ENCODE measurements at regions not wholly inside any gene's neighbourhood (a gene's known extent, or its start where the extent isn't known, plus 50 kb on each side); places are given as distances from the start of the nearest gene placed in this dataset.

DNA sequence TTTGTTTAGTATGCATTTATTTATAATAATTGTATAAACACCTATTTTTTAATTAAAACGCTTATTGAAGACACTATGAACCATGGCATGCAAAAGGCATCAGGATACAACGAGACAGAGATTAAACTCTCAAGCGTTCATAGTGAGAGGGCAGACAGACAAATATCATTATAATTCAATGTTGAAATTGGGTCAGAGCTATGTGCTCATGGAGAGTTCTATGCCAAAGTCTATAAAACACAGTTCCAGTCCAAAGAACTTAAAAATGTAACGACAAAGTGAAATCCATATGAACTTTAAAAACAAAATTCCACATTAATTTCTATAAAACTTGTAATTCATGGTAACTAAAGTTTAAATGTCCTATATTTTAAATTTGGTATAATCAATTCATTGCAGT is 724.0 kb downstream of the LTN1 start:
- Mint-ChIP-seq H3K4me1 (no peaks in the 10 kb centered on the region), H3K9me3 (no peaks in the 10 kb centered on the region), H3K27ac (no peak overlapping the region), H3K4me3 (no peak overlapping the region), H3K36me3 (no peaks in the 10 kb centered on the region), H3K27me3 (ENCODE audit: low read depth) (no peaks in the 10 kb centered on the region)
- ChIA-PET CTCF (no interaction called here), POLR2A (no interaction called here)
- DNase-seq (ENCODE audit: low spot score) (no peak), ATAC-seq (no peak)
- TF ChIP-seq, protein P1, sequence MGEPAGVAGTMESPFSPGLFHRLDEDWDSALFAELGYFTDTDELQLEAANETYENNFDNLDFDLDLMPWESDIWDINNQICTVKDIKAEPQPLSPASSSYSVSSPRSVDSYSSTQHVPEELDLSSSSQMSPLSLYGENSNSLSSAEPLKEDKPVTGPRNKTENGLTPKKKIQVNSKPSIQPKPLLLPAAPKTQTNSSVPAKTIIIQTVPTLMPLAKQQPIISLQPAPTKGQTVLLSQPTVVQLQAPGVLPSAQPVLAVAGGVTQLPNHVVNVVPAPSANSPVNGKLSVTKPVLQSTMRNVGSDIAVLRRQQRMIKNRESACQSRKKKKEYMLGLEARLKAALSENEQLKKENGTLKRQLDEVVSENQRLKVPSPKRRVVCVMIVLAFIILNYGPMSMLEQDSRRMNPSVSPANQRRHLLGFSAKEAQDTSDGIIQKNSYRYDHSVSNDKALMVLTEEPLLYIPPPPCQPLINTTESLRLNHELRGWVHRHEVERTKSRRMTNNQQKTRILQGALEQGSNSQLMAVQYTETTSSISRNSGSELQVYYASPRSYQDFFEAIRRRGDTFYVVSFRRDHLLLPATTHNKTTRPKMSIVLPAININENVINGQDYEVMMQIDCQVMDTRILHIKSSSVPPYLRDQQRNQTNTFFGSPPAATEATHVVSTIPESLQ (CRISPR knock-in tag; IDR thresholded peaks at IDR 0.05) = no peak
- TF ChIP-seq ZNF138 (CRISPR knock-in tag; conservative IDR thresholded peaks at IDR 0.05) (no peak), ATF1 (CRISPR knock-in tag; IDR thresholded peaks at IDR 0.05) (no peak), ETV6 (CRISPR knock-in tag; IDR thresholded peaks at IDR 0.05) (no peak)

DNA sequence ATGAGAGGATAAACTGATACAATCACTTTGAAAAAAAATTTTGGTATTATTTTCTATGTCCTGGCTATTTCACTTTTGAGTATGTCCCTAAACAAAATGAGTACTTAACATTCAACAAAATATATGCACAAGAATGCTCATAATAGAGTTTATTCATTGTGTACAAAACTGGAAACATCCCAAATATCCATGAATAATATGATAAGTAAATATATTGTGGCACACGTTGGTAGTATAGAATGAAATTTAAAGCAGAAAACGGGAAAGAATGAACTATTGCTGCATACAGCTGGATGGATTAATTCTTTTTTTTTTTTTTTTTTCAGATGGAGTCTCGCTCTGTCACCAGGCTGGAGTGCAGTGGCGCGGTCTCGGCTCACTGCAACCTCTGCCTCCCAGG is 725.2 kb downstream of the LTN1 start:
- no peaks in the 10 kb centered on the region for H3K9me3 Mint-ChIP-seq
- CTCF ChIA-PET = no interaction called here
- no peak for TF ChIP-seq CBFB (CRISPR knock-in tag; IDR thresholded peaks at IDR 0.05; ENCODE audit: low read depth)
- TF ChIP-seq, protein P2, sequence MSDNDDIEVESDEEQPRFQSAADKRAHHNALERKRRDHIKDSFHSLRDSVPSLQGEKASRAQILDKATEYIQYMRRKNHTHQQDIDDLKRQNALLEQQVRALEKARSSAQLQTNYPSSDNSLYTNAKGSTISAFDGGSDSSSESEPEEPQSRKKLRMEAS (CRISPR knock-in tag; IDR thresholded peaks at IDR 0.05) = no peak
- TF ChIP-seq ZNF121 (CRISPR knock-in tag; IDR thresholded peaks at IDR 0.05) = no peak
- TF ChIP-seq, protein P3, sequence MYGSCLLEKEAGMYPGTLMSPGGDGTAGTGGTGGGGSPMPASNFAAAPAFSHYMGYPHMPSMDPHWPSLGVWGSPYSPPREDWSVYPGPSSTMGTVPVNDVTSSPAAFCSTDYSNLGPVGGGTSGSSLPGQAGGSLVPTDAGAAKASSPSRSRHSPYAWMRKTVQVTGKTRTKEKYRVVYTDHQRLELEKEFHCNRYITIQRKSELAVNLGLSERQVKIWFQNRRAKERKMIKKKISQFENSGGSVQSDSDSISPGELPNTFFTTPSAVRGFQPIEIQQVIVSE (CRISPR knock-in tag; IDR thresholded peaks at IDR 0.05; ENCODE audit: borderline replicate concordance) = no peak
- TF ChIP-seq, protein P4, sequence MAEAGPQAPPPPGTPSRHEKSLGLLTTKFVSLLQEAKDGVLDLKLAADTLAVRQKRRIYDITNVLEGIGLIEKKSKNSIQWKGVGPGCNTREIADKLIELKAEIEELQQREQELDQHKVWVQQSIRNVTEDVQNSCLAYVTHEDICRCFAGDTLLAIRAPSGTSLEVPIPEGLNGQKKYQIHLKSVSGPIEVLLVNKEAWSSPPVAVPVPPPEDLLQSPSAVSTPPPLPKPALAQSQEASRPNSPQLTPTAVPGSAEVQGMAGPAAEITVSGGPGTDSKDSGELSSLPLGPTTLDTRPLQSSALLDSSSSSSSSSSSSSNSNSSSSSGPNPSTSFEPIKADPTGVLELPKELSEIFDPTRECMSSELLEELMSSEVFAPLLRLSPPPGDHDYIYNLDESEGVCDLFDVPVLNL (CRISPR knock-in tag; IDR thresholded peaks at IDR 0.05; ENCODE audit: borderline replicate concordance, low read depth) = no peak
- TF ChIP-seq, protein P5, sequence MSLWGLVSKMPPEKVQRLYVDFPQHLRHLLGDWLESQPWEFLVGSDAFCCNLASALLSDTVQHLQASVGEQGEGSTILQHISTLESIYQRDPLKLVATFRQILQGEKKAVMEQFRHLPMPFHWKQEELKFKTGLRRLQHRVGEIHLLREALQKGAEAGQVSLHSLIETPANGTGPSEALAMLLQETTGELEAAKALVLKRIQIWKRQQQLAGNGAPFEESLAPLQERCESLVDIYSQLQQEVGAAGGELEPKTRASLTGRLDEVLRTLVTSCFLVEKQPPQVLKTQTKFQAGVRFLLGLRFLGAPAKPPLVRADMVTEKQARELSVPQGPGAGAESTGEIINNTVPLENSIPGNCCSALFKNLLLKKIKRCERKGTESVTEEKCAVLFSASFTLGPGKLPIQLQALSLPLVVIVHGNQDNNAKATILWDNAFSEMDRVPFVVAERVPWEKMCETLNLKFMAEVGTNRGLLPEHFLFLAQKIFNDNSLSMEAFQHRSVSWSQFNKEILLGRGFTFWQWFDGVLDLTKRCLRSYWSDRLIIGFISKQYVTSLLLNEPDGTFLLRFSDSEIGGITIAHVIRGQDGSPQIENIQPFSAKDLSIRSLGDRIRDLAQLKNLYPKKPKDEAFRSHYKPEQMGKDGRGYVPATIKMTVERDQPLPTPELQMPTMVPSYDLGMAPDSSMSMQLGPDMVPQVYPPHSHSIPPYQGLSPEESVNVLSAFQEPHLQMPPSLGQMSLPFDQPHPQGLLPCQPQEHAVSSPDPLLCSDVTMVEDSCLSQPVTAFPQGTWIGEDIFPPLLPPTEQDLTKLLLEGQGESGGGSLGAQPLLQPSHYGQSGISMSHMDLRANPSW (CRISPR knock-in tag; conservative IDR thresholded peaks at IDR 0.05; ENCODE audit: low read depth) = no peak
- TF ChIP-seq, protein P6, sequence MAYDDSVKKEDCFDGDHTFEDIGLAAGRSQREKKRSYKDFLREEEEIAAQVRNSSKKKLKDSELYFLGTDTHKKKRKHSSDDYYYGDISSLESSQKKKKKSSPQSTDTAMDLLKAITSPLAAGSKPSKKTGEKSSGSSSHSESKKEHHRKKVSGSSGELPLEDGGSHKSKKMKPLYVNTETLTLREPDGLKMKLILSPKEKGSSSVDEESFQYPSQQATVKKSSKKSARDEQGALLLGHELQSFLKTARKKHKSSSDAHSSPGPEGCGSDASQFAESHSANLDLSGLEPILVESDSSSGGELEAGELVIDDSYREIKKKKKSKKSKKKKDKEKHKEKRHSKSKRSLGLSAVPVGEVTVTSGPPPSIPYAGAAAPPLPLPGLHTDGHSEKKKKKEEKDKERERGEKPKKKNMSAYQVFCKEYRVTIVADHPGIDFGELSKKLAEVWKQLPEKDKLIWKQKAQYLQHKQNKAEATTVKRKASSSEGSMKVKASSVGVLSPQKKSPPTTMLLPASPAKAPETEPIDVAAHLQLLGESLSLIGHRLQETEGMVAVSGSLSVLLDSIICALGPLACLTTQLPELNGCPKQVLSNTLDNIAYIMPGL (CRISPR knock-in tag; IDR thresholded peaks at IDR 0.05) = no peak
- TF ChIP-seq, protein P7, sequence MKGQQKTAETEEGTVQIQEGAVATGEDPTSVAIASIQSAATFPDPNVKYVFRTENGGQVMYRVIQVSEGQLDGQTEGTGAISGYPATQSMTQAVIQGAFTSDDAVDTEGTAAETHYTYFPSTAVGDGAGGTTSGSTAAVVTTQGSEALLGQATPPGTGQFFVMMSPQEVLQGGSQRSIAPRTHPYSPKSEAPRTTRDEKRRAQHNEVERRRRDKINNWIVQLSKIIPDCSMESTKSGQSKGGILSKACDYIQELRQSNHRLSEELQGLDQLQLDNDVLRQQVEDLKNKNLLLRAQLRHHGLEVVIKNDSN (CRISPR knock-in tag; IDR thresholded peaks at IDR 0.05) = no peak
- TF ChIP-seq ZNF263 (CRISPR knock-in tag; IDR thresholded peaks at IDR 0.05; ENCODE audit: low read depth) = no peak
- TF ChIP-seq, protein P8, sequence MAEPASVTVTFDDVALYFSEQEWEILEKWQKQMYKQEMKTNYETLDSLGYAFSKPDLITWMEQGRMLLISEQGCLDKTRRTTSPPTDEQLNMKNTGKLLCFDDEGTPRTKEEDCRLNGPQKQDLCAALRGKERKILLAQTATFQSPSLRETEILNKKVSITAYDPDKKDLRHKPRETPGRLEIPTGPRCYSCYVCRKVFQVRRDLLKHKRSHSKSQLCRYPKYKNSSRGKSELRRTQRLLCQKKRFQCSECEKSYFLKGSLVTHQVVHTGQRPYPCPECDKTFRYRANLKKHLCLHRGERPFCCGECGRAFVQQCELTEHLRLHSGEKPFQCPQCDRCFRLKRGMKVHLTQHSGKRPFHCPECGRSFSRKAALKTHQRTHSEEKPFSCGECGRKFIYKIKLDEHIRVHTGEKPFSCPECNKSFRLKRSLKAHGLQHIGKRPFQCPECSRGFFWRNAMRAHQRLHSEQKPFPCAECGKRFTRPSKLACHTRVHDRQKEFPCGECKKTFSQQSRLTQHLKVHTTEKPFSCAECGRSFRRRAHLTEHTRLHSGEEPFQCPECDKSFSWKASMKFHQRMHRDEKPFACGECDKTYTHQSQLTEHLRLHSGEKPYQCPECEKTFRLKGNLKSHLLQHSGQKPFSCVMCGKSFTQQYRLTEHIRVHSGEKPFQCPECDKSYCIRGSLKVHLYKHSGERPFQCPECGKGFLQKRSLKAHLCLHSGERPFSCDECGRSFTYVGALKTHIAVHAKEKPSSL (CRISPR knock-in tag; conservative IDR thresholded peaks at IDR 0.05) = no peak
- TF ChIP-seq SMAD3 (CRISPR knock-in tag; IDR thresholded peaks at IDR 0.05; ENCODE audit: borderline replicate concordance) = no peak
- TF ChIP-seq, protein P9, sequence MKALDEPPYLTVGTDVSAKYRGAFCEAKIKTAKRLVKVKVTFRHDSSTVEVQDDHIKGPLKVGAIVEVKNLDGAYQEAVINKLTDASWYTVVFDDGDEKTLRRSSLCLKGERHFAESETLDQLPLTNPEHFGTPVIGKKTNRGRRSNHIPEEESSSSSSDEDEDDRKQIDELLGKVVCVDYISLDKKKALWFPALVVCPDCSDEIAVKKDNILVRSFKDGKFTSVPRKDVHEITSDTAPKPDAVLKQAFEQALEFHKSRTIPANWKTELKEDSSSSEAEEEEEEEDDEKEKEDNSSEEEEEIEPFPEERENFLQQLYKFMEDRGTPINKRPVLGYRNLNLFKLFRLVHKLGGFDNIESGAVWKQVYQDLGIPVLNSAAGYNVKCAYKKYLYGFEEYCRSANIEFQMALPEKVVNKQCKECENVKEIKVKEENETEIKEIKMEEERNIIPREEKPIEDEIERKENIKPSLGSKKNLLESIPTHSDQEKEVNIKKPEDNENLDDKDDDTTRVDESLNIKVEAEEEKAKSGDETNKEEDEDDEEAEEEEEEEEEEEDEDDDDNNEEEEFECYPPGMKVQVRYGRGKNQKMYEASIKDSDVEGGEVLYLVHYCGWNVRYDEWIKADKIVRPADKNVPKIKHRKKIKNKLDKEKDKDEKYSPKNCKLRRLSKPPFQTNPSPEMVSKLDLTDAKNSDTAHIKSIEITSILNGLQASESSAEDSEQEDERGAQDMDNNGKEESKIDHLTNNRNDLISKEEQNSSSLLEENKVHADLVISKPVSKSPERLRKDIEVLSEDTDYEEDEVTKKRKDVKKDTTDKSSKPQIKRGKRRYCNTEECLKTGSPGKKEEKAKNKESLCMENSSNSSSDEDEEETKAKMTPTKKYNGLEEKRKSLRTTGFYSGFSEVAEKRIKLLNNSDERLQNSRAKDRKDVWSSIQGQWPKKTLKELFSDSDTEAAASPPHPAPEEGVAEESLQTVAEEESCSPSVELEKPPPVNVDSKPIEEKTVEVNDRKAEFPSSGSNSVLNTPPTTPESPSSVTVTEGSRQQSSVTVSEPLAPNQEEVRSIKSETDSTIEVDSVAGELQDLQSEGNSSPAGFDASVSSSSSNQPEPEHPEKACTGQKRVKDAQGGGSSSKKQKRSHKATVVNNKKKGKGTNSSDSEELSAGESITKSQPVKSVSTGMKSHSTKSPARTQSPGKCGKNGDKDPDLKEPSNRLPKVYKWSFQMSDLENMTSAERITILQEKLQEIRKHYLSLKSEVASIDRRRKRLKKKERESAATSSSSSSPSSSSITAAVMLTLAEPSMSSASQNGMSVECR (CRISPR knock-in tag; IDR thresholded peaks at IDR 0.05; ENCODE audit: borderline replicate concordance) = no peak

More for the DNA sequence above, 725.2 kb downstream of the LTN1 start:
- Mint-ChIP-seq H3K4me3 (no peak overlapping the region), H3K27me3 (ENCODE audit: low read depth) (no peaks in the 10 kb centered on the region), H3K4me1 (no peaks in the 10 kb centered on the region), H3K27ac (no peak overlapping the region), H3K36me3 (no peaks in the 10 kb centered on the region)
- DNase-seq (ENCODE audit: low spot score) (no peak), ATAC-seq (no peak)
- POLR2A ChIA-PET = no interaction called here
